GM12874 (cell line): ENCODE measurements at regions not wholly inside any gene's neighbourhood (a gene's known extent, or its start where the extent isn't known, plus 50 kb on each side); places are given as distances from the start of the nearest gene placed in this dataset.

Source experiments
- TF ChIP-seq, protein P1 (sequence below): IDR thresholded peaks from 2 replicates; pipeline ENCODE4 v1.5.1; 2011; ENCODE audit warnings: low read depth, mild to moderate bottlenecking, control low read depth, low read length, moderate library complexity; ENCODE audit not compliant: insufficient read depth

DNA sequence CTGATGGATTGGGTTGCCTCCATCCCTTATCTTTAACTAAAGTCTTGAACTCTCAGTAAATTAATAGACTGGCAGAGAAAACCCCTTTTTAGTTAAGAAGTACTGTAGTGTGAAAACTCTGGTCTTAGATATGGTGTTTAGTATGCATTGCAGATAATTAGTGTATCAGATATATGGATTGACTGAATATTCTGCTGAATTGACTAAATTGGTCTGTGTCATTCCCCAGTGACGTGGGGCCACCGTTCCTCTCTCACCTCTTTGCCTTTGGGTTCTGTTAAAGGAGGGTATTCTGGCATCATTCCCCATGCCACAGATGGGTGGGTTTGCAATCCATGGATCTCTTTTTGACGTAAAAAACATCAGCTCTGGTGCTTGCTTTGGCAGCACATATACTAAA, 67.1 kb upstream of the XPO1 start:
- TF ChIP-seq, protein P1, sequence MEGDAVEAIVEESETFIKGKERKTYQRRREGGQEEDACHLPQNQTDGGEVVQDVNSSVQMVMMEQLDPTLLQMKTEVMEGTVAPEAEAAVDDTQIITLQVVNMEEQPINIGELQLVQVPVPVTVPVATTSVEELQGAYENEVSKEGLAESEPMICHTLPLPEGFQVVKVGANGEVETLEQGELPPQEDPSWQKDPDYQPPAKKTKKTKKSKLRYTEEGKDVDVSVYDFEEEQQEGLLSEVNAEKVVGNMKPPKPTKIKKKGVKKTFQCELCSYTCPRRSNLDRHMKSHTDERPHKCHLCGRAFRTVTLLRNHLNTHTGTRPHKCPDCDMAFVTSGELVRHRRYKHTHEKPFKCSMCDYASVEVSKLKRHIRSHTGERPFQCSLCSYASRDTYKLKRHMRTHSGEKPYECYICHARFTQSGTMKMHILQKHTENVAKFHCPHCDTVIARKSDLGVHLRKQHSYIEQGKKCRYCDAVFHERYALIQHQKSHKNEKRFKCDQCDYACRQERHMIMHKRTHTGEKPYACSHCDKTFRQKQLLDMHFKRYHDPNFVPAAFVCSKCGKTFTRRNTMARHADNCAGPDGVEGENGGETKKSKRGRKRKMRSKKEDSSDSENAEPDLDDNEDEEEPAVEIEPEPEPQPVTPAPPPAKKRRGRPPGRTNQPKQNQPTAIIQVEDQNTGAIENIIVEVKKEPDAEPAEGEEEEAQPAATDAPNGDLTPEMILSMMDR, result no peak

- TF ChIP-seq, protein P1, result no peak
These were observed 66.3 kb upstream of the XPO1 start for GRCh38 chr2:61604433-61604832.

GRCh38 chr2:61597300-61598289, 59.4 kb upstream of the XPO1 start:
- TF ChIP-seq, protein P1, result no peak

DNA sequence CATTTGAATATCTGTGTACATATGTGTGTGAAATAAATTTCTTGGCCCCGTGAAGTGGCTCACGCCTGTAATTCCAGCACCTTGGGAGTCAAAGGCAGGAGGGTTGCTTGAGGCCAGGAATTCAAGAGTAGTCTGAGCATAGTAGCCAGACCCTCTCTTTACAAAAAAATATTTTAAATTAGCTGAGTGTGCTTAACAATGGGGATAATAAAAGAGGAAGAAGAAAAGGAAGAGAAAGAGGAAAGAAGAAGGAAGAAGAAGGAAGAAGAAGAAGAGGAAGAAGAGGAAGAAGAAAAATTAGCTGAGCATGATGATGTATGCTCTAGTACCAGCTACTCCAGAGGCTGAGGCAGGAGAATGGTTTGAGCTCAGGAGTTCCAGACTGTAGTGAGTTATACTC, 52.1 kb upstream of the XPO1 start:
- TF ChIP-seq, protein P1, result no peak

DNA sequence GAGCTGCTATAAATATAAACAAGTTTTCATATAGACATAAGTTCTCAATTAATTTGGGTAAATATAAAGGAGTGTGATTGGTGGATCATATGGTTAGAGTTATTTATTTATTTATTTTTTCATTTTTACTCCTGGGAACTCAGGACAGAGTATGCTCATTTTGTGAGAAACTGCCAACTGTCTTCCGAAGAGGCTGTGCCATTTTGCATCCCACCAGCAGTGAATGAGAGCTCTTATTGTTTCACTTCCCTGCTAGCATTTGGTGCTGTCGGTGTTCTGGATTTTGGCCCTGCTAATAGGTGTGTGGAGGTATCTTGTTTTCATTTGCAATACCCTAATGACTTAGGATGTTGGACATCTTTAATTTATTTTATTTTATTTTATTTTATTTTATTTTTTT, 50.4 kb upstream of the XPO1 start:
- TF ChIP-seq, protein P1, result no peak
